Ishikawa (cell line): ENCODE measurements at regions not wholly inside any gene's neighbourhood (a gene's known extent, or its start where the extent isn't known, plus 50 kb on each side); places are given as distances from the start of the nearest gene placed in this dataset.

Source experiments
- CEBPB ChIP-seq: IDR thresholded peaks from 2 replicates; pipeline ENCODE4 v1.6.1; 2012
- CREB1 ChIP-seq: IDR thresholded peaks from 2 replicates; pipeline ENCODE4 v1.6.1; 2012; ENCODE audit warnings: low read depth
- EGR1 ChIP-seq: IDR thresholded peaks from 2 replicates; pipeline ENCODE4 v1.6.1; 2012
- EP300 ChIP-seq: IDR thresholded peaks from 2 replicates; pipeline ENCODE4 v1.6.1; 2012; ENCODE audit warnings: borderline replicate concordance
- FOXM1 ChIP-seq: IDR thresholded peaks from 2 replicates; pipeline ENCODE4 v1.6.1; 2012; ENCODE audit warnings: low read depth, borderline replicate concordance
- MAX ChIP-seq: IDR thresholded peaks from 2 replicates; pipeline ENCODE4 v1.6.1; 2012
- NFIC ChIP-seq: IDR thresholded peaks from 2 replicates; pipeline ENCODE4 v1.6.1; 2012
- RAD21 ChIP-seq: IDR thresholded peaks from 2 replicates; pipeline ENCODE4 v1.6.1; 2012; ENCODE audit warnings: low read depth
- REST ChIP-seq: IDR thresholded peaks from 2 replicates; pipeline ENCODE4 v1.6.1; 2012; ENCODE audit warnings: low read depth, mild to moderate bottlenecking
- TAF1 ChIP-seq: IDR thresholded peaks from 2 replicates; pipeline ENCODE4 v1.6.1; 2012; ENCODE audit warnings: low read depth, mild to moderate bottlenecking
- TCF12 ChIP-seq: IDR thresholded peaks from 2 replicates; pipeline ENCODE4 v1.6.1; 2012; ENCODE audit warnings: low read depth
- TEAD4 ChIP-seq: IDR thresholded peaks from 2 replicates; pipeline ENCODE4 v1.6.1; 2012
- USF1 ChIP-seq: IDR thresholded peaks from 2 replicates; pipeline ENCODE4 v1.6.1; 2012
- YY1 ChIP-seq: IDR thresholded peaks from 2 replicates; pipeline ENCODE4 v1.6.1; 2012; ENCODE audit warnings: low read depth
- ZBTB7A ChIP-seq: IDR thresholded peaks from 2 replicates; pipeline ENCODE4 v1.6.1; 2012; ENCODE audit warnings: low read depth

GRCh38 chr12:90360300-90360699 is 594.7 kb downstream of the CCER1 start:
- TF ChIP-seq TCF12 (no peak), ZBTB7A (no peak), RAD21 (no peak), TEAD4 (no peak), MAX (no peak), EP300 (no peak), USF1 (no peak), NFIC (no peak), CREB1 (no peak), REST (no peak), FOXM1 (no peak)

GRCh38 chr12:90355711-90356355 is 599.1 kb downstream of the CCER1 start:
- TF ChIP-seq TAF1 (no peak), USF1 (no peak), ZBTB7A (no peak), RAD21 (no peak), MAX (no peak), EP300 (no peak), TCF12 (no peak), YY1 (no peak), CREB1 (no peak), CEBPB (no peak), FOXM1 (no peak), TEAD4 (no peak), REST (no peak), NFIC (no peak), EGR1 (no peak)

- TF ChIP-seq CEBPB (no peak), EP300 (no peak), TEAD4 (no peak), YY1 (no peak), EGR1 (no peak), FOXM1 (no peak), ZBTB7A (no peak), TAF1 (no peak), CREB1 (no peak)
These were observed 611.0 kb downstream of the CCER1 start for GRCh38 chr12:90343966-90344365.

- TF ChIP-seq TAF1 = no peak
- no peak for TF ChIP-seq ZBTB7A
These were observed 612.9 kb downstream of the CCER1 start for GRCh38 chr12:90342081-90342480.

- no peak for TF ChIP-seq NFIC
- TF ChIP-seq CEBPB = no peak
- TF ChIP-seq YY1 = no peak
- TF ChIP-seq TCF12 = no peak
- TF ChIP-seq EGR1 = no peak
- TF ChIP-seq EP300 = no peak
- no peak for TF ChIP-seq USF1
- no peak for TF ChIP-seq ZBTB7A
- TF ChIP-seq TAF1 = no peak
- no peak for TF ChIP-seq FOXM1
- TF ChIP-seq REST = no peak
- no peak for TF ChIP-seq RAD21
- TF ChIP-seq MAX = no peak
- no peak for TF ChIP-seq CREB1
- no peak for TF ChIP-seq TEAD4
These were observed 615.1 kb downstream of the CCER1 start for GRCh38 chr12:90339837-90340236.
